DMS153 treated with DMSO at 0.1 percent for 48 hours (cell line): ENCODE measurements at regions not wholly inside any gene's neighbourhood (a gene's known extent, or its start where the extent isn't known, plus 50 kb on each side); places are given as distances from the start of the nearest gene placed in this dataset.

Experiments used
- DNase-seq: peaks from one replicate; lab custom pipeline; 2025; ENCODE audit not compliant: unreplicated experiment; lab: John Stamatoyannopoulos, UW

GRCh38 chr9:108136656-108137055, 647.1 kb upstream of the KLF4 start:
- no peak for DNase-seq

GRCh38 chr9:108134486-108135128, 645.0 kb upstream of the KLF4 start:
- no peak for DNase-seq

- DNase-seq: no peak
These were observed 644.1 kb upstream of the KLF4 start for GRCh38 chr9:108133680-108134079.

DNA sequence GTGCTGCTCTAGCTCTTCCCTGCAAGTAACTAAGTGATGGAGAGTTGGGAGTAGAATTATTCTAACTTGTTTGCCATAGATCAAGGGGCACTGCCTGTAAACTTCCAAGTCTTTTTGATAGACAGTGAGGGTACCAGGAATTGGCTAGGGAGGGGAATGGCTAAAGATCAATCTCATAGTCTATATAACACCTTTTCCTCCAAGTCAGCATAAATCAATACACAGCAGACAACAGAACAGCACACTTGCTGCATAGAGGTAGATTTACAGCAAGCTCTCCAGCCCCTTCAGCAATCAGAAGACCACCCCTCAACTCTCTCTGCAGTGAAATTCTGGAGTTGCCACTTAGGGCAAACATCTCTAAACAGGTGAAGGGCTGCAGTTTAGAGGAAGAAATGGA, 643.5 kb upstream of the KLF4 start:
- DNase-seq: no peak

GRCh38 chr9:108130905-108131304, 641.3 kb upstream of the KLF4 start:
- peak; percentile 73 for DNase-seq

GRCh38 chr9:108125625-108126024, 636.1 kb upstream of the KLF4 start:
- DNase-seq: no peak

DNA sequence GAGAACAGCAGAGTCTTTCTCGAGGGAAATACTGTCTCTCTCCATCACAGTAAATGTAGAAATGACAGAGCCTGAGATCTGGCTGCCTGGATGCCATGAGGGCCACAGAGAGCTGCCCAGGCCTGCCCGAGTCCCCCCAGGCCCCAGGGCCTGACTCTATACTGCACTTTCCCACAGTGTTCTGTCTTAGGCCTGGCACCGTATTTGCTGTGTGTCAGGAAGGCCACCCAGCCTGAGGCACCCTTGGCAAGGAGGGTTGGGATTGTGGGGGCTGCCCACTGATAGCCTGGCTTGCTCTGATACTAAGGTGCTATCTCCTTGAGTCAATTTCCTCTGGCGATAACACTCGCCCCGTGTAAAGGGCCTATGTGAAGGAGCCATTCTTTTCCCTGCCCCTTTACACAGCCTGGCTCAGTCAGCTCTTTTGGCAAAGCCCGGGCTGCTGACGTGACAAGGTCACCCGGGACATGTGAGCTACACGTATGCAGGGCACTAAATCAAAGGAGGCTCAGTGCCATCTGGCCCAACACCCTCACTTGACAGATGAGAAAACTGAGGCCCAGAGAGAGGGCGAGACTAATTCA, 630.1 kb upstream of the KLF4 start:
- DNase-seq: no peak

- DNase-seq: no peak
These were observed 628.2 kb upstream of the KLF4 start for GRCh38 chr9:108117795-108118194.

GRCh38 chr9:108117306-108117705, 627.7 kb upstream of the KLF4 start:
- no peak for DNase-seq

DNA sequence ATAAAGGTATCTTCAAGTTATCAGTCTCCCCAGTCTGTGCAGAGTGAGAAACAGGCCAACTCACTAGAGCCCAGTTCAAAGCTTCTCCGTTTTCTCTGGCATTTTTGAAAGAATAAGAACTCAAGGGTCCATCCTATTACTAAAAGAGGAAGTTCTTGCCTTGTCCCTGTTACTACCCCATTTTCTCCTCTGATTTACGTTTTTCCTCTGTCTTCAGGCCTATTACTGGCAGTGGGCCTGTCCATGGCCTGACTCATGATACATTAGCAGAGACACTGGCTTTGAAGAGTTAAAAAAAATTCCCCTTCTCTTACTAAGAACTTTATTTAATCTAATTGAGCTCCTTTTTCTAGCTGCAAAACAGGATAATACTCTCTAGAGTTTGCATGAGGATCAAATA, 624.0 kb upstream of the KLF4 start:
- no peak for DNase-seq

- DNase-seq: no peak
These were observed 620.5 kb upstream of the KLF4 start for GRCh38 chr9:108109927-108110690.

DNA sequence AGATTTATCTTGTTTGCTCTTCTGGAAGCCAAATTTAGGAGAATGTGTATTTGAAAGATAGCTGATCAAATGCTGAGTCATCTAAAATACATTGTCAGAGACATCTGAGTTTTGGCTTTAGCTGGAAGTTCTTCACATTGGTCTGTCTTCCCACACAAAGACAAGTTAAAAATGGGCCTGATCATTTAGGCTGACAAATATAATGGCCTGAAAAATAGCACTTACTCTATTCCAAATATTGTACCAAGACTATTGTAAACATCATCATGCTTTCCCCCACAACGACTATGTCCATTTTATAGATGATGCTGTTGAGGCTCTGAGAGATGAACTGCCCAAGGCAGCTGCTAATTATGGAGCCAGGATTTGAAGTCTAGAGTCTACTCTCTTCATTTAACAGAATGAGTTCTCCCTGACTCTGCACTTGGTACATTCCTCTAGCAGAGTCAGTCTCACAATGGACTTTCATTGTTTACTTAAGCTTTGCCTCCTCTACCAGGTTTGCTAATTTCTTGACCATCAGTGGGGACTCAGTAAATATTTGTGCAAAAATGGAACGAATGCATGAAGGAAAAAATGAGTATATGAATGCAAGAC, 619.4 kb upstream of the KLF4 start:
- no peak for DNase-seq

- no peak for DNase-seq
These were observed 618.8 kb upstream of the KLF4 start for GRCh38 chr9:108108280-108108851.

- no peak for DNase-seq
These were observed 616.3 kb upstream of the KLF4 start for GRCh38 chr9:108105885-108106284.

GRCh38 chr9:108104991-108105390, 615.4 kb upstream of the KLF4 start:
- DNase-seq: no peak

- DNase-seq: no peak
These were observed 613.6 kb upstream of the KLF4 start for GRCh38 chr9:108103046-108103693.

- no peak for DNase-seq
These were observed 611.8 kb upstream of the KLF4 start for GRCh38 chr9:108101410-108101809.

GRCh38 chr9:108100571-108100970, 611.0 kb upstream of the KLF4 start:
- no peak for DNase-seq

DNA sequence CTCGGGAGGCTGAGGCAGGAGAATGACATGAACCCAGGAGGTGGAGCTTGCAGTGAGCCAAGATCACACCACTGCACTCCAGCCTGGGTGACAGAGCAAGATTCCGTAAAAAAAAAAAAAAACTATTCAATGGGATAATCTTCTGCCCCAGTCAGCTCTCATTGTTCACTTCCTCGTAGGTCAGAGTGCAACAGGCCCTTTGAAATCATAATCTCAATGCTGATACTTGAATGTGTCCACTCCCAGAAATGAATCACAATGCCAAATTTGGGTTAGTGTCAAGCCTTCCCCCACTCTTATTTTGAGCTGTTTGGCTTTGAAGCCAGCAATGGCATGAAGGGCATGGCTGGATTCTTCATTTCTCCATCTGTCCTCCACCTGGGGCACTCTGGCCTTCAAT, 610.3 kb upstream of the KLF4 start:
- DNase-seq: no peak

GRCh38 chr9:108095496-108095895, 605.9 kb upstream of the KLF4 start:
- DNase-seq: no peak

DNA sequence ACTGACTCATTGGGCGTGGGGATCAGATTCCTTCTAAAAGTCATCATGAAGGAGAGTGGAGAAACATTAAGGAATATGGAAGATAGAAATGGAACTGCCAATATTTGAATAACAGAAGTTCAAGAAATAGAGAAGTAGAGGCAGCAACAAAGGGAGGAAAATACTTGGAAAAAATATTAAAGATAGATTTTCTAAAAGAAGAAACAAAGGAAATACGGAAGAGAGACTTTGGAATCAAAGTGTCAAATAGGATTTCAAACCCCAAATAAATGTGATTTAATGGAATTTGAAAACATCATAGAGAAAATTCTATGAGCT, 605.1 kb upstream of the KLF4 start:
- DNase-seq: no peak
